Brain microvascular endothelial cell (primary cell): ENCODE measurements at regions not wholly inside any gene's neighbourhood (a gene's known extent, or its start where the extent isn't known, plus 50 kb on each side); places are given as distances from the start of the nearest gene placed in this dataset.
A peak's percentile ranks its signal among the peaks of the same experiment; 100 is the strongest.

Experiments used
- DNase-seq: peaks from one replicate; pipeline ENCODE4 v3.0.0-alpha.2; 2020
- H3K27ac ChIP-seq: fragments of 250-450 bp; sonication (Bioruptor Pico); 2 replicates; pipeline ENCODE4 v1.5.1; 2020; ENCODE audit warnings: mild to moderate bottlenecking, moderate library complexity
- H3K27me3 ChIP-seq: fragments of 250-450 bp; sonication (Bioruptor Pico); replicated peaks from 2 replicates; pipeline ENCODE4 v1.5.1; 2020; ENCODE audit warnings: mild to moderate bottlenecking
- H3K36me3 ChIP-seq: fragments of 250-450 bp; sonication (Bioruptor Pico); replicated peaks from 2 replicates; pipeline ENCODE4 v1.5.1; 2020; ENCODE audit warnings: mild to moderate bottlenecking
- H3K4me3 ChIP-seq: 2 replicates; pipeline ENCODE4 v1.5.1; 2011; ENCODE audit warnings: low read depth, mild to moderate bottlenecking, control low read depth, low read length, moderate library complexity
- in situ Hi-C: cut with HindIII; loops from 2 replicates; pipeline ENCODE4 v1.10.0; 2017; ENCODE audit warnings: low sequenced_read_pairs, low pct_ligation_motif_present
- TF ChIP-seq, protein P1 (sequence below): IDR thresholded peaks from 2 replicates; pipeline ENCODE4 v1.5.1; 2011; ENCODE audit warnings: low read depth, mild to moderate bottlenecking, moderate library complexity, low read length, control low read depth, inconsistent platforms; ENCODE audit errors: missing control alignments

DNA sequence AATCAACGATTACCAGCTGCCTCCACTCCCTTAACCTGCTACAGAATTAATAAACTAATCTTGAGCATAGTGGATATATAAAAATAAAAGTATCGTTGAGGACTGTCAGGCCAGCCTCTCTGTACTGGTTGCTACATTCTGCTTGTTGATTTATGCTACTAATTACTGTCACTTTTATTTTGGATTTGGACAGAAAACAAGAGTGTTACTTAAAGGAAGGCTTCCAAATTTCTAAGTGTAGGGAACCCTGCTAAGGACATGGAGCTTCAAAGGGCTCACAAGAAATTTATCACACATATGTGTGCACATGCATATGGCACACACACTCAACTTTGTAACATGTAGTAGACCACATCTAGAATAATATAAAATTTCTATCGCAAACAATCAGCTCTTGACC lies 141.2 kb upstream of the ANKRD1 start:
- no peak overlapping the region for H3K27ac ChIP-seq
- TF ChIP-seq, protein P1, sequence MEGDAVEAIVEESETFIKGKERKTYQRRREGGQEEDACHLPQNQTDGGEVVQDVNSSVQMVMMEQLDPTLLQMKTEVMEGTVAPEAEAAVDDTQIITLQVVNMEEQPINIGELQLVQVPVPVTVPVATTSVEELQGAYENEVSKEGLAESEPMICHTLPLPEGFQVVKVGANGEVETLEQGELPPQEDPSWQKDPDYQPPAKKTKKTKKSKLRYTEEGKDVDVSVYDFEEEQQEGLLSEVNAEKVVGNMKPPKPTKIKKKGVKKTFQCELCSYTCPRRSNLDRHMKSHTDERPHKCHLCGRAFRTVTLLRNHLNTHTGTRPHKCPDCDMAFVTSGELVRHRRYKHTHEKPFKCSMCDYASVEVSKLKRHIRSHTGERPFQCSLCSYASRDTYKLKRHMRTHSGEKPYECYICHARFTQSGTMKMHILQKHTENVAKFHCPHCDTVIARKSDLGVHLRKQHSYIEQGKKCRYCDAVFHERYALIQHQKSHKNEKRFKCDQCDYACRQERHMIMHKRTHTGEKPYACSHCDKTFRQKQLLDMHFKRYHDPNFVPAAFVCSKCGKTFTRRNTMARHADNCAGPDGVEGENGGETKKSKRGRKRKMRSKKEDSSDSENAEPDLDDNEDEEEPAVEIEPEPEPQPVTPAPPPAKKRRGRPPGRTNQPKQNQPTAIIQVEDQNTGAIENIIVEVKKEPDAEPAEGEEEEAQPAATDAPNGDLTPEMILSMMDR = no peak
- no peak overlapping the region for H3K4me3 ChIP-seq
- no peak for DNase-seq
- in situ Hi-C loops = no loop called here
- H3K36me3 ChIP-seq = no peaks in the 10 kb centered on the region
- no peaks in the 10 kb centered on the region for H3K27me3 ChIP-seq

DNA sequence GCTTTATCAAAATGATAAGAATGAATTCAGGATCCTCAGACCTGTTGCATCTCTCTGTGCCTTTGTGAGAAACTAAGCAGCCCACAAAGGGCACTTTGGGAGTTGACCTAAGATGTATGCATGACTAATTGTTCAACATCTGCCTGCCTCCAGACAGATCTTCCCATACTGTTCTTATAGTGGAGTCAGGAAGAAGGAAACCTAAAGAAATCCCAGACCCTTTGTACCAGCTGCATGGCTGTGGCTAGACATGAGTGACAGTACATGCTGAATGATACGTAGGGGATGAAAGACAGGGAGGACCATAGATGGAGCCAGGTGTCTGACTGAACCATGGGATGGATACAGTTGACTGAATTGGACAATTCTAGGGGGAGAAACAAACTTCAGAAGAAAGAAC lies 148.7 kb upstream of the PCGF5 start:
- TF ChIP-seq, protein P1 = no peak
- Histone ChIP-seq H3K27me3 (no peaks in the 10 kb centered on the region), H3K36me3 (no peaks in the 10 kb centered on the region), H3K27ac (no peak overlapping the region), H3K4me3 (no peak overlapping the region)
- DNase-seq = no peak
- in situ Hi-C loops = no loop called here

DNA sequence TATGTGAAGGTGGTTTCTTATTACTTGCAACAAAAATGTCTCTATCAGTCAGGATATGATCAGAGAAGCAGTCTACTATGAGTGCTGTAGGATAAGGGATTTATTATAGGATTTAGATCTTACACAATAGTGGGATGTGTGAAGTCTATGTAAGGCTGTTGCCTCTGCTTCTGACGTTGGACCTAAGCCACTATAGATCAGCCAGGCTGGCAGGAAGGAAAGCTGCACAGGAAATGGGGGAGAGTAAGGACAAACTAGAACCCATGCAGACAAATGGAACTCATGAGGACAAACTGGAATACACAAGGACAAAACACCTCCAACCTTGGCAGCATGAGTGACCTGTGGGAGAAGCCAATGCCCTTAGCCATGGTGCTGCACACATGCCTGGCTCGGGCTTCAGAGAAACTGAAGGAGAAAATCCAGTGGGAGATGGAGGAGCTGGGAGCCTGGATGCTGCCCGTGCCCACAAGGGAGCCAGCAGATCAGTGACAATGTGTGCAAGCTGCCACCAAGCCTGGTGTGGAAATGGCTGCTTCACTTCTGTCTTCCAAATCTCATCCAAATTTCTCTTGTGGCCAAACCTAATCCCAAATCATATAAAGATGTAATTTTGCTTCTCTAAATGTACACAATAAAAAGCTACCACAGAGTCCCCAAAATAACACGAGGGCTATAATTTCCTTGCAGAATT lies 147.0 kb upstream of the PCGF5 start:
- Histone ChIP-seq H3K27me3 (no peaks in the 10 kb centered on the region), H3K27ac (no peak overlapping the region), H3K4me3 (no peak overlapping the region), H3K36me3 (no peaks in the 10 kb centered on the region)
- TF ChIP-seq, protein P1 = no peak
- no peak for DNase-seq
- in situ Hi-C loops = no loop called here

DNA sequence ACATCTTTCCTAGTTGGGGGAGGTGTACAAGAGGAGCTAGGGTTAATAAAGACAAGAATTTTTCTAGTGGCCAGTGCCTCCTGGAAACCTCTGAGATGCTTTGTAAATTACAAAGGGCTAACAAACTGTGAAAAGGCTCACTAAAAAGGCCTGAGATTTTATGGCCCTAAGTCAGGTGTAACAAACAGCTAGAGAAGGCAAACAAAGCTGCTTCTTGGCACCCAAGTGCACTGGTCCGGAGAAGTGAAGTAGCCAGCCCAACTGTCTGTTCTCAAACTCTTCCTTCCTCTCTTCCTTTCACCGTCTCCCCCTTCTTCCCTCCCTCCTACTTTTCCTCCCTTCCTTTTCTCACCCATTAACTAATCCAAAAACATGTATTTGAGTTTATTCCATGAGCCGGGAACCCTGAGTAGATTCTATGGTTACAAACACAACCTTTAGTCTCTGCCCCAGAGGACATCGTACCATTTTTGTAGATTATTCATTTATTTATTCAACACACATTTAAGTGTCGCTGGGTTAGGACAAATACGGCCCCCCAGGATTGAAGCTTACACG lies 143.4 kb upstream of the PCGF5 start:
- in situ Hi-C loops = no loop called here
- no peaks in the 10 kb centered on the region for H3K36me3 ChIP-seq
- DNase-seq = no peak
- TF ChIP-seq, protein P1 = no peak
- no peaks in the 10 kb centered on the region for H3K27me3 ChIP-seq
- H3K27ac ChIP-seq = no peak overlapping the region
- H3K4me3 ChIP-seq = no peak overlapping the region

DNA sequence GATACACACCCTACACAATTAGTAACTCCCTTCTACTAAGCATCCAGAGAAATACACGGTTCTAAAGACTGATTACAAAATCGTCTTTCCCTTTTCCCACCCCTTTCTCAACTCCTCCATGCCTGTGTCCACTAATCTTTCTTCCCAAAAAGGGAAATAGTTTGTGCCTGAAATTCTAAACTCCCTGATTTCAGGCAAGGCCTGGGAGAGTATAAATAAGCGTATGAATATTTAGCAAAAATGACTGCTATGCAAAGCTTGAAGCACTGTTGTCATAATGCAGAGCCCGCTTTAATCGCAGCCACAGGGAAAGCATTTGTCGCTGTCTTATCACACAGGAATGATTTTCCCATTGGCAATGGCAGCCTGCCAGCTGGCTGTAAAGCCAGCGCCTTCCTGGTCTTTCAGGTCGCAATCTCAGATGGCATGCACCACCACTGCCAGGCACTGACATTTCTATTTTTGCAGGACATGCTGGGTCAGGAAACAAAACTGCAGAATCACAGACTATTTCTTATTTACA lies 142.9 kb upstream of the PCGF5 start:
- Histone ChIP-seq H3K27me3 (no peaks in the 10 kb centered on the region), H3K4me3 (no peak overlapping the region), H3K36me3 (no peaks in the 10 kb centered on the region), H3K27ac (no peak overlapping the region)
- peak; percentile 48 for DNase-seq
- TF ChIP-seq, protein P1 = no peak
- in situ Hi-C loops = no loop called here
